Astrocyte of the spinal cord (primary cell): ENCODE measurements at regions not wholly inside any gene's neighbourhood (a gene's known extent, or its start where the extent isn't known, plus 50 kb on each side); places are given as distances from the start of the nearest gene placed in this dataset.

ENCODE experiments used
- DNase-seq: peaks from one replicate; pipeline ENCODE4 v3.0.0; 2011; ENCODE audit warnings: low read depth, low spot score
- H3K4me3 ChIP-seq: 2 replicates; pipeline ENCODE4 v1.5.1; 2011; ENCODE audit warnings: low read depth, mild to moderate bottlenecking, low read length, moderate library complexity
- CTCF ChIP-seq: IDR thresholded peaks from 2 replicates; pipeline ENCODE4 v1.5.1; 2012; ENCODE audit warnings: low read depth, mild to moderate bottlenecking, low read length, inconsistent platforms
- in situ Hi-C: cut with HindIII; loops from 2 replicates; pipeline ENCODE4 v1.10.0; 2017; ENCODE audit warnings: low sequenced_read_pairs

DNA sequence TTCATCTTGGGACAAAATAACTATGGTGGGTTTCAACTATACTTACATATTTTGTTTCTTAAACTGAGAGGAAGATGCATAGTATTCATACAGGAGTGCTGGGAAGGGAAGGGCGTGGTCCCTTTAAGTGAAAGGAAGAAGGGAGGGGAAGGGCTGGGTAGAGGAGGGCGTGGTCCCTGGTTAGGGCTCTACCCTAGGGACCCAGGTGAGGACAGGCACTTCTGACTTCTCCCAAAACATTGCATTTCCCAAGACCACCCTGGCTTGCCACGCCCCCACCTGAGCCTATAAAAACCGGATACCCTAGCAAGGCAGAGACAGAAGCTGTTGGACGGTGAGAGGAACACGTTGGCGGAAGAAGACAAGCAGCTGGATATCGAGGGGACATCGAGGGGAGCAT, 157.6 kb upstream of the PLXNA4 start:
- no peak for TF ChIP-seq CTCF
- in situ Hi-C loops: no loop called here
- no peak for DNase-seq
- H3K4me3 ChIP-seq: no peak overlapping the region

DNA sequence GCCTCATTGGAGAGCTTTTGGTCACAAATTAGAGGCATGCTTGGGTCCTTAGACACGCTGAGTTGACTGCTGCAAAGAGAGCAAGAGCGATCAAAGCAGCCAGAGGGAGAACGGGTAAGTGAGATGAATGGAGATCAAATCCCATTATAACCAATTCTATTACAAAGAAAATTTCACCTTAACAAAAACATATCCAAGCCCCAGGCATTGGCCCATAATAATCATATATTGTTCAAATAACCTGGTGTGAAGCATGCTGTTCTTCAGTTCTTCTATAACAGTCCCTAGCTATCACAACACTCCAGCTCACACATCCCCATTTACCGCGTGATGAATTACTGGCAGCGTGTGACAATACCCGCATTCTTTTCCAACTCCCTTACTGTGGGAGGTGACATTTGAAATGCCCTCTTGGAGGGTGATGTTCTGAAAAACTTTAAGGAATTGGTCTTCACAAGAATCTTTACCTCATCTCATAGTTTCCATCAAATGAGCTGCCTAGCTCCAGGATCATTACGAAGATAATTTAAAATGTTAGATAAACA, 156.1 kb upstream of the PLXNA4 start:
- no peak for DNase-seq
- TF ChIP-seq CTCF: no peak
- no peak overlapping the region for H3K4me3 ChIP-seq
- in situ Hi-C loops: no loop called here

GRCh38 chr7:132730105-132730504, 153.8 kb upstream of the PLXNA4 start:
- DNase-seq: no peak
- no peak for TF ChIP-seq CTCF
- H3K4me3 ChIP-seq: no peak overlapping the region
- in situ Hi-C loops: no loop called here

GRCh38 chr7:132723506-132724081, 147.3 kb upstream of the PLXNA4 start:
- TF ChIP-seq CTCF: no peak
- DNase-seq: no peak
- H3K4me3 ChIP-seq: no peak overlapping the region
- in situ Hi-C loops: no loop called here

DNA sequence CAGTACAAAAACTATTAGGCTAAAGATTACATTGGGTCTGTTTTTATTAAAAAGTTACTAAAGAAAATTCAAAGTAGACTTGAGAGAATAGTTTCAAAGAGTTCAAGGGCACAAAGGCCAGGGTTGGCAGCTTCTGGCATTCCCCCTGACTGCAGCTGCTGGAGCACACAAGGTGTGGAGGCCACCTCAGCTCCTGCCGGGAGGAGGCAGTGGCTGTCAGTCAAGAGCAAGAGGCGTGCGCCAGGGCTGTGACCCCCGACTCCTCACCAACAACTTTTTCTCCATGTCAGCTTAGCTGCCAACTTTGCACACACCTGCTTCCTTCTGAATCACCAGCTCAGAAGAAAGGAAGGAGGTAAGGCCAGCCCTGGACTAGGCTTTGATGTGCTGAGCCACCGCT, 144.6 kb upstream of the PLXNA4 start:
- DNase-seq: no peak
- in situ Hi-C loops: no loop called here
- no peak overlapping the region for H3K4me3 ChIP-seq
- TF ChIP-seq CTCF: no peak

- no peak for DNase-seq
- TF ChIP-seq CTCF: no peak
- in situ Hi-C loops: no loop called here
- no peak overlapping the region for H3K4me3 ChIP-seq
These were observed 137.6 kb upstream of the PLXNA4 start for GRCh38 chr7:132713893-132714292.
